Peyer's patch (tissue), 4 donors: ENCODE measurements at regions not wholly inside any gene's neighbourhood (a gene's known extent, or its start where the extent isn't known, plus 50 kb on each side); places are given as distances from the start of the nearest gene placed in this dataset.

Source experiments
- CTCF ChIP-seq, 6 experiments: fragments of 450-650 bp in 4 of 6; fragments of 200-600 bp in 2 of 6; sonication (generic) in 1 of 6; IDR thresholded peaks; one replicate each; pipeline ENCODE4 v1.5.1; 2017 to 2019; ENCODE audit warnings: antibody characterized with exemption in 6 of 6, mild to moderate bottlenecking in 3 of 6, moderate library complexity in 1 of 6
- POLR2A ChIP-seq, 2 donors: fragments of 450-650 bp; IDR thresholded peaks; one replicate each; pipeline ENCODE4 v1.5.1; 2017; ENCODE audit warnings: antibody characterized with exemption in 2 of 2, mild to moderate bottlenecking in 2 of 2, moderate library complexity in 2 of 2

GRCh38 chr18:57887543-57888383, 84.6 kb upstream of the ATP8B1 start:
- TF ChIP-seq CTCF (IDR thresholded peaks at IDR 0.05): no peak
- TF ChIP-seq POLR2A (IDR thresholded peaks at IDR 0.05): no peak
